ENCODE measurements at regions not wholly inside any gene's neighbourhood (a gene's known extent, or its start where the extent isn't known, plus 50 kb on each side); places are given as distances from the start of the nearest gene placed in this dataset.
A peak's percentile ranks its signal among the peaks of the same experiment; 100 is the strongest.

DNA sequence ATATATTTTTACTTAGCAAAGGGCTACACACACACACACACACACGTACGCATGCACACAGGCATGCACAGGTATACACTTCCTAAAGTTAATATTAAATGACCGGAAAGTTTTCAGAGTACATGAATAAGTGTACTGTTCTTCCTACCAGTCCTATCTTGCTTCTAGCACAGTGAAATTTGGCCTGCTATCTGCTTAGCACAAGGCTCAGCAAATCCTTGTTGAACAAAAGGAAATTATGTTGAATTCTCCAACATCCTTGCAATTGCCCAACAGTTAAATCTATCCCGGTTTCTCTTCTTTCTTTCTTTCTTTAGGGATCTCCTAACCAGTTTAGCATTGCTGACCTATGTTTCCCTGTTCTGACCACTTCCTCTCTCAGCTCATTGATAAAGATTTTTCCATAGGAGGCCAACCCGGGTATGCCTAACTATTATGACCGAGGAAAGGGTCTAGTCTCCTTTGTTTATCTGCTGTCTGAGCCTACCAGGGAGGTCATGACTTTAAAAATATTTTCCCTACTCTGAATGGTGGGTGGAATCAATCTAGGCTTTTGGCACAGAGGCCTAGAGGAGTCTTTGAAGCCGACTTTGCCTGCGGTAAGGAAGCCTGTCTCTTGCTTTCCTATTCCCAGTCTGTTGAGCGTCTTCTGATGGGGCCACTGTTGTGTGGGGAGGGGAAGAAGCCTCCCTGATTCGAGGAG lies 400.7 kb downstream of the HRH4 start:
- no peak for FAIRE-seq
- DNase-seq (ENCODE audit: low spot score in 2 of 2): no peak

DNA sequence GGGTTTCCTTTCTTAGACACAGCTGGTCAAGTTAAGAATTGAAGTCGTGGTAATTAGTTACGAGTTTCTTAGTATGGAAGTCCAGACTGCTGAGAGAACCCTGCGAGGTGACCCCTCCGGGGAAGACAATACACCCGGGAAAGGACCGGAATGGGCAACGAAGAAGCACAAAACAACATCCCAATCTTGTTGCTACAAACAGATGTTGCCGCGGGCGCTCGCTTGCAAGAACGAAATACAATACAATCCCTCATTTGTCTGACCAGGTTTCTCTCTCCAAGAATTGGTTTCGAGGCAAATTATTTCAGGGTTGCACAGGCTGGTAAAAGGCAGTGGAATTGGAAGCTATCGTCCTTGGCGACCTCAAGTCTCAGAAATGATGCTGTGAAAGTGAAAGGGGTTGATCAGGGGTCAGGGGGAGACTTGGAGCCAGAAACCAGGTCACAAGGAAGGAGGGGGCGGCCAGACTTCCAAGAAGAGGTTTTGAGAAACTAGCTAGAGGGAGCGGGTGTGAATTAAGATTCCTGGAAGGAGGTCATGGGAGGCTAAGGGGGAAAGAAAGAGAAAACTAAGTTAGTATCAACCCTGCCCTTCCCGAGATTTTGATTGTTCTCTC lies 401.9 kb downstream of the HRH4 start:
- DNase-seq (ENCODE audit: low spot score in 2 of 2) (no peak), FAIRE-seq (no peak)

DNA sequence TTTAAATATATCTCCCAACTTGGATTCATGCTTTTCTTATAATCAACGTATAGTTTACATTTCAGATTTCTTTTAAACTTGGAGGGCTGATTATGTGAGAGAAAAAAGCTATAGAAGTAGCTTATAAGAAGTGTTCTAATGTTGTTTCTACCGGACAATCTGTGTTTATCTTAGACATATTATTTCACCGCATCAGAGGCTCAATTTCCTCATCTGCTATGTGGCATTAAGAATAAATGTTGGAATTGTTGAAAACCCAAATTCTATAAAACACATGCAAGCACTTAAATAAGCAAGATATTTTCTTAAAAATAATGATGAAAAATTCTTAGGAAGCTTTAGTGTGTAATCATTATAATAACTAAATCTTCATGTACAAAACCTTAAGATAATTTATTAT lies 407.9 kb downstream of the HRH4 start:
- FAIRE-seq: no peak
- DNase-seq (ENCODE audit: low spot score in 2 of 2): no peak

DNA sequence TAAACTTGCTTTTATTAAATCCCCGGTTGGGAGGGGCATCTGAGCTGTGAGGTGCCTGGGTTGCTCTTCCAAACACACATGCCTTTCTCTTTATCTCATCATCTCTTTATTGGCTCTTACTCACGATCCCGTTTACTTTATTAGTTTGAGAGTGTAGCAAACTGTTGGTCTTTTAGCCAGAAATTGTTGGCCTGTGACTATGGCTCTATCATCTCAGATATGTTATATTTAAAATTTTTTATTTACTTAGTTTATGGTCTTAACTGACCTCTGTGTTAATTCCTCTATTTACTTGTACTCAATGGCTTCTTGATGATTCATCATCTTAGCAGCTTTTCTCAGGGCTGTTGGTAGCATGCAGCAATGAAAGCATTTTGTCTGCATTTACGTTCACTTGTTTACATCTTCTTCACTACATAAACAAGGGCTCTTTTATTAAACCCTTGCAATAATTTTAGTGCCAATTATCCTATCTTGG lies 408.4 kb downstream of the HRH4 start:
- DNase-seq (ENCODE audit: low spot score in 2 of 2) (no peak), FAIRE-seq (no peak)

DNA sequence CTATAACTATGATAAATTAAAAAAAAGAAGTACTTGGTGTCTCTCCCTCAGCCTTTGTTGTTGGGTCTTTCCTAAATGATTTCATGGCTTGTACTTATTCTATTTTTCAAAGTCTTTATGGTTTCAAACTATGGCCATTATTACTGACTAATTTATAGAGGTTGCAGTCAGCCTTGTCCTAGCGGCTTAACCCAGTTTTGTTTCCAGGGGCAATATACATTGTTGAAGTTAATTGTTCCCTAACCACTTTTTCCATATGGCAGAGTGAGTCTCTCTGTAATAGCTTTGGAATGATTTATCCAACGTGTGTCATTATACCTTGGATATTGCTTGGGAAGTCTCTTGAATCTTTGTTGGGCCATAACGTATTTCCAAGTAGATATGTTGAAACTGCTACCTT lies 408.8 kb downstream of the HRH4 start:
- DNase-seq (ENCODE audit: low spot score in 2 of 2): no peak
- no peak for FAIRE-seq

DNA sequence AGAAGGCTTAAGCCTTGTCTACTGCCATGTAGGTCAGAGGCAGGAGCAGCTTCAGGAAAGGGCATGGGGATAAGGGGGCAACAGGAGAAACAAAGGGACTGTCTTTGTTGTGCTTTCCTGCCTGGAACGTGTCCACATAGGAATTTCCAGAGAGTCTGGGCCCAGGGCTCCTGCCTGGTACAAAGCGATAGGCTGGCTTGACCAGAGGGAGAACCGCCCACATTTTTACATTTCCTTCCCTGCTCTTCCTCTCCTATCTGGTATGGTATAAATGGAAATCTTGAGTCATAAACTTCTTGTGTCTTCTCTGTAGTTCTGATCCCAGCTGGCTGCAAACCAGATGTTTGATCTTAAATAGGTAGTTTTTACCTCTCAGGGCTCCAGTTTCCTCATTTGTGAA lies 414.8 kb downstream of the HRH4 start:
- no peak for DNase-seq (ENCODE audit: low spot score in 2 of 2)

DNA sequence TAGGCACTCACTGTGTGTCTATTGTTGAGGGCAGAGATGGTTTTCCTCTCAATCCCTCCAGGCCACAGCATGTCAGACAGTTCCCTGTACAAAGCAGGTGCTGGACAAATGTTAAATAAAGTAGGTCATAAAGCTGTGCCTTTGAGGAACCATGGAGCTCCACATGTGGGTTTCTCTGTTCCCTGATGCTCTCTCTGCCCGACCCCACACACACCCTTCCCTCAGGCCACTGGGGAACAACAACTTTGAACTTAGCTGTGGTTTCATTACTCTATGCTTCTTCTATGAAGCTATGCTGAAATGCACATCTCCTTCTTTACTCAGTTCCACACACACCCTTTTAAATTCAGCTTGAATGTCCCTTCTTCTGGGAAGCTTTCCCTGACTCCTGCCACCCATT lies 415.3 kb downstream of the HRH4 start:
- no peak for FAIRE-seq
- no peak for DNase-seq (ENCODE audit: low spot score in 2 of 2)

More for the DNA sequence above, 414.8 kb downstream of the HRH4 start:
- no peak for FAIRE-seq

DNA sequence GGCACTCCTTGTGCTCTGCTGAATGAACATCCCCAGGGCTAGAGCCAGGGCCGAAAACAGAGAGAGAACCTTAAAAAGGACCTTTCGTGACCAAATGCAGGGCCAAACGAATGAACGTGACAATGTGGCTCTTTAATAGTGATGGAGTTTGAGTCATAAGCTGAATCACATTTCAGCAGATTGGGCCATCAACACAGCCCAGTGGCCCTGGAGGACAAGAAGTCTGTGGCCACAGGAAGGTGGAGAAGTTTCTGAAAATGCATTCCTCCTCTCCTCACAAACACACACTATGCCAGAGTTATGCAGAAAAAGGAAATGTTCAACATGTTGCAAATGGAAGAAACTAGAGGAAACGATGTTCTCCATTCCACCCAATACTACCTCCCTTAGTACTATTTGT lies 415.8 kb downstream of the HRH4 start:
- DNase-seq (ENCODE audit: low spot score in 2 of 2): no peak
- FAIRE-seq: no peak

DNA sequence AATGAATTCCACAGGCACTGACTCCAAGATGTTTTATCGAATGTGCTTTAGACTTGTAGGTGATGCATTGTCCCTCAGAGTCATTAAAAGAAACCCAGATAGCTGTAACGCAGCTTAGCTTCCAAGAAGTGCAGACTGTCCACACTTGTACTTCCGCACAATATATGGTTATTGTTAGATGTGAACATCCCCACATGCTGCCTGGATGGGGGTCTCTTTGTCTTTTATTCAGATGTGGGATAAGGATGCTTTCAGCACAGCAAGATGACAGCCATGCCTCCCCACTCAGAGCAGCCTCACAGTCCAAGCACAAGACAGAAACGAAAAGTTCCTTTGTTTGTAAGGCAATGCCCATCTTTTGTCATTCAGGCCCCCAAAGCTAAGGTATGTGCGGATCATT lies 416.6 kb downstream of the HRH4 start:
- FAIRE-seq: no peak
- DNase-seq (ENCODE audit: low spot score in 2 of 2): no peak

DNA sequence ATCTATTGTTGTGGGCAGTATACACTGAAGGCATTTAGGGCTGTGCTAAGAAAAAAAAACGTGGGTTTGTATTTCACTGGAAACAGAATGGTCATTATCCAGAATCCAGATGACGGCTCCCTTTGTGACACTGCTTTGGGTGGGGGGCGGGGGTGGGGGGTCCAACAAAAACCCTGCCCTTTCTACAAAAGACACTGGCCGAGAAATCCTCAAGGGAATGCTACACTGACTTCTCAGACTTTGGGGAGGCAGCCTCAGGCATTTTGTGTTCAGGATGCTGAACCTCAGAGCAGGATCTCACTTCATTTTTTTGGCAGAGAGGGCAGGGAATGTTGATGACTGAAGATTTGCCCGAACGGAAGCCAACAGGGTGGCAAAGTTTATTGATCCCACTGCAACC lies 417.1 kb downstream of the HRH4 start:
- DNase-seq (ENCODE audit: low spot score in 2 of 2) (no peak), FAIRE-seq (no peak)

DNA sequence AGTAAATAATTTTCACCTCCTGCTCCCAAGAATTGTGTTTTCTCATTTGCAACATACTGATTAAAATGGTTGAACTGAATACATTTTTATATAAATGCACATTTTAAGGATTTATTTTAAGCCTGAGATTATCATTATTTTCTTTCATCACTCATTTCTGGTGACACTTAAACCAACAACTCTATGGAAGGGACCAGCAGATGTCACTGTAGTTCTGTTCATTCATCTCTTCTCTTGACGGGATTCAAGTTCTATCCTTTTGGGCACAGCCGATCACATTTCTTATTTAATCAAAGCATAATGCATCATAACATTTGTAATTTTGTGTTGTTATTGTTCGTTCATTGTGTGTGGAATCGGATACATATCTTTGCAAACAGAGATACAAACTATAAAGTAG lies 417.9 kb downstream of the HRH4 start:
- peak in 1 of 2 donors; percentile 31 for DNase-seq (ENCODE audit: low spot score in 2 of 2)
- peak; percentile 88 for FAIRE-seq

DNA sequence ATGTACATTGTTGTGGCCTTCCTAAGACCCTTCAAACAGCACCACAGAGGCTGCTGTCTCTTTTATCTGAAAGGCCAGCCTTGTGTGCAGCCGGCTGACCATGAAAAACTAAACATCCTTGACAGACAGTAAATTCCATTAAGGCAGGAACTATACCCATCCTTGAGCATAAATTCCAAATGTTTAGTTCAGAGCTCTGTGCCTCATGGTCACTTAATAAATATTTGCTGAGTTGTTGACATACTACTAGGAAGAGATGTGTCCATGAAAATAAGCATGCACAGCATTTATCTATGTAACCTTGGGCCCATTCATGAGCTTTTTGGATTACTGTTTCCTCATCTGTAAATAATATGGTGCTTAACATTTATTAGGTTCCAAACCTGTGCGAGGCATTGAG lies 424.8 kb downstream of the HRH4 start:
- FAIRE-seq (no peak), DNase-seq (ENCODE audit: low spot score in 2 of 2) (no peak)

DNA sequence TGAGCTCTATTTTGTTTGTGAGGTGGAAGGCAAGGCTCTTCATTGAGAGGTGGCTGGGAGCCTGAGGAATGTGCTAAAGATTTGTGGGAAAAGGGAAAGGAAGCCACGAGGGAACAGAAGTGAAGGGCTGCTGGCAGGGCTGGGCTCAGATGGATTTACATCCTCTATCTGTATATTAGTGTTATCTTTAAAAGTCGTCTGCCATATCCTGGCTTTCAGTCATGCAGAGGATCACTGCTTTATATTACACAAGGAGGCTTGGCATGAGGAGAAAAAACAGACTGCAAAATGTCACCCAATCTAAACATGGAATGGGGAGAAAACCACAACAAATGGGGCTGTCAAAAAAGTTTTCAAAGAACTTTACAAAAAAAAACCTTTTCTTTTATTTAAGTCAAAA lies 434.4 kb downstream of the HRH4 start:
- DNase-seq (ENCODE audit: low spot score in 2 of 2) (no peak), FAIRE-seq (no peak)

DNA sequence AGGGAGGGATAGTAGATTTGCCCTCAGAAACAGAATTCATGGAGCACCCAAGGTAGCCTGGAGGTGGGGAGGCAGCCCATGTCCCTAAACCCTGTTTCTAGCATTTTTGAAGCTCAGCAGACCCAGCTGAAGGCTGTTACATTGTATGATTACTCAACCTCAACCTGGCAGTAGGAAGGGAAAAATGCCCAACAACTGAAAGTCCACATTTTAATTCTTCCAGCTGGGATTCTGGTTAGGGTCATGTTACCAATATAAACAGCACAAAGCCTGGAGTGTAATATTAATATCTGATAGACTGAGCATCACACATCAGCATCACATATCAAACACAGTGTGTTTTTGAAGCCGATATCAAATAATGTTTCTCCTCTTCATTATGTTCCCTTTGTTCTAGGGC lies 437.0 kb downstream of the HRH4 start:
- DNase-seq (ENCODE audit: low spot score in 2 of 2) (no peak), FAIRE-seq (no peak)

DNA sequence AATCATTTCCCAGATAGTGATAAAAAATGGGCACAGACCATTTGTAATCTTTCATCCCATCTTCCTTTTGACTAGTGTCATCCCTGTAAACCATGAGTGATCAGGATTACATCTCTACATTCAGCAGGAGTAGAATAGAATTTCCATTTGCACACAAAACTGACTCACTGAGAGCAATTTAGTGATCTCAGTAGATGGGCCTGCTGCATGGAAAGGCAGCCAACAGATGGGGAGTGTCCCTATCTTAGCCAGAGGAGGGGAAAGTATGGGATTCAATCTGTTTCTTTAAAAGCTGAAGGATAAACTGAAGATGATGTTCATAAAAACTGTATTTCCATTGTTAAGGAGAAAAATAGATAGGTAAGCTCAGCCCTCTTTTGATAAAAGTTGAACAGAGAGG lies 441.7 kb downstream of the ZNF521 start:
- FAIRE-seq: no peak

DNA sequence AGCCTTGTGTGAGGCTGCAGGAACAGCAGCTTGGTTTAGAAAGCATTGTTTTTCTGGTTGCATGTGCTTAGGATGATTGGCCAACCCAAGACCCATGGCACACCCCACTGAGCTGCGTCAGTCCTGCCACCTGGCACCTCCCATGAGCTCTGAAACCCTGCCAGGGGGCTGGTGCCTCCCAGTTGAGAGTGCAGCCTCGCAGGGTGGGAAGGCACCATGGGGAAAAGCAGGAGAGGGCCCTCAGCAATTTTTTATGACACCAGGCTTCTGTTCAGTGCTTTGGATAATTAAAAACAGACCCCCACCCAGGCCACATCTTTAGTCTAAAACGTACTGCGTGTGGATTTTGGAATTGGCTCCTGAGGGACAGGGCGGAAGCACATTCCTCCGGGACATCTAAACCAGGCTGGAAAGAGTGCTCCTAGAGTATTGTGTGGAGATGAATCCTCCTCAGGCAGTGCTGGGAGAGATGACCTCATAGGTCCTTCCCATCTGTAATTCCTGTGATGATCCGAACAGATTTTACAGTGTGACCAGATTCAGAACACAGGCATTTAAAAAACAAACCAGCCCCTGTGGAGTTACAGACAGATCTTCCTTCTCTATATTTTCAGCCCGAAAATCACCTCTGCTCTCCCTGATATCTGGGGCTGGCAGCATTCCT lies 438.3 kb downstream of the ZNF521 start:
- DNase-seq (ENCODE audit: low spot score in 2 of 2) (no peak), FAIRE-seq (no peak)

More for the DNA sequence above, 441.7 kb downstream of the ZNF521 start:
- no peak for DNase-seq (ENCODE audit: low spot score in 2 of 2)

DNA sequence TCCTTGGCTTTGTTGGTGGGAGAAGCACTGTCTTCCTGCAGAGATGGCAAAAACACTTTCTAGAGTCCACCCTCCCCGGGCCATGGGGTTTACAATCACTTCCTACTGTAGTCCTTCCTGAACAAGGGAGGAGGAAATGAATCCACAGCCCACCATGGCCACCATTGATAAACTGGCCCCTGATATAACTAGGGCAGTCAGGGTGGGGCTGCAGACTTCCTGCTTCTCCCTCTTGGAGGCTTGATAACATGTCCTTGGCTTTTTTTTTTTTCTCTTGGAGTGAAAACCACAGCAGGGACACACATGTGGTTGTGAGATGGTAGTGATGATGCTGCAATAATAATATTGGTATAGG lies 437.8 kb downstream of the ZNF521 start:
- DNase-seq (ENCODE audit: low spot score in 2 of 2) (no peak), FAIRE-seq (no peak)

DNA sequence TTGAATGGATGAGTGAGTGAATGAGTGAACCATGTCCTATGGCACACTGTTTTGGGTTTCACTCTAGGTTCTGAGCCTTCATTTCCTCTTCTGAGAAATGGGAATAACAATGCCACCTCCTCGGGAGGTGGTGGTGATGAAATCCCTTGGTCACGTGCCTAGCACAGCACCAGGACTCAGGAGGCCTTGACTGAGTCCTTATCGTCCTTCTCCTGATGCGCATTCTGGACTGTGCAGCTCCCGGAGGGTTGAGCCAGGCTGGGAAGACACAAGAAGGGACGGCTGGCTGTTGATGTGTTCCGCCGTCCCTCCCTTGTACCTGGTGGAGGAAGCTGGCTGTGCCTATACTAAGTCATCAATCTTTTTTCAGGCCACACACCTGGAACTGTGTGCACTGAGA lies 437.3 kb downstream of the ZNF521 start:
- DNase-seq (ENCODE audit: low spot score in 2 of 2) (no peak), FAIRE-seq (no peak)

DNA sequence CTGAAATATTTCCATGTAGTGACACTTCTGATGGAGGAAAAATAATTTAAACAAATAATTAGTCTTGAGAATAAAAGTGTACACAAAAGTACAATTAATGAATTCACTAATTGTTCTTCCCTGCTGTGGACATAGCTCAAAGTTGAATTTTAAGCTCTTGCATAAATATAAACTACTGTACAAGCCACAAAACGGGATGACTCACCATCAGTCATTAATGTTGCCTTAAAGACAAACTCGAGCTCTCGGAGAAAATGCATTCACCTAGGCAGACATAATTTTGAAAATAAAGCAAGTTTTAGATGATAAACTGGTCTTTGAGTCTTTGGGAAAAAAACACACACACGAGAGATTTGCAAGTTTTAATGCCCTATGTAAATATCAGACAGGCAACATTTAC lies 436.4 kb downstream of the ZNF521 start:
- no peak for FAIRE-seq
- no peak for DNase-seq (ENCODE audit: low spot score in 2 of 2)

DNA sequence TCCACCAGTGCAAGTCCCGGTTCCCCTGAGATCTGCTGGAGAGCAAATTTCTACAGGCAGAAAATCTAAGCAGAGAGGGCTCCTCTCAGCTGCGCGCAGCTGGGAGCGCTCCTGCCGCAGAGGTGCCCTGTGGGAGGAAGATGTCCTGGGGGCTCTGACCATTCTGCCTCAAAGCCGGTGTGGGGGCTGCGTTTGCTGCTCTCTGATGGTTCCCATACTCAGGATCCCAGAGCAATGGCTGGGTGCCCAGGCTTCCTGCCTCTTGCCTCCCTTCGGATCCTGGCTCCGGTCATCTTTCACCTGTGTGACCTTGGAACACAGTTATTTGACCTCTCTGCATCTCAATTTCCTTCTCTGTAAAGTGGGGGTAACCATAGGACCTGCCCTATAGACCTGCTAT lies 434.2 kb downstream of the ZNF521 start:
- DNase-seq (ENCODE audit: low spot score in 2 of 2) (no peak), FAIRE-seq (no peak)

DNA sequence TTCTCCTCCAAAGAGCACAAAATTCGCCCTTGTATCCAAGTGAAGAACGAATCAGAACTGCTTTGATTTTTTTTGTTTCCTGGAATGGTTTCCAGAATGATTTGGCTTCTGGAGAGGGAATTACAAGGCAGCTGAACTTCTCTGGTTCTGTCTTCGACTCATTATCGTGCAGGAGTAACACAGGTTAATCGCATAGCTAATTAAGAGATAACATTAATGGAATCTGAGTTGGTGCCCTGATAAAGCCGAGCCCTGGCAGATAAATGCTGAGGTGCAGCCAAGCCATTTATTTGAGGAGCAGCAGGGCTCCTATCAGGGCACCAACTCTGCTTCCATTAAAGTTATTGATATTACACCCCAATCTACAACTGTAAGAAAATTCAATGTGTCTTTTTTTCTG lies 433.7 kb downstream of the ZNF521 start:
- DNase-seq (ENCODE audit: low spot score in 2 of 2): no peak

DNA sequence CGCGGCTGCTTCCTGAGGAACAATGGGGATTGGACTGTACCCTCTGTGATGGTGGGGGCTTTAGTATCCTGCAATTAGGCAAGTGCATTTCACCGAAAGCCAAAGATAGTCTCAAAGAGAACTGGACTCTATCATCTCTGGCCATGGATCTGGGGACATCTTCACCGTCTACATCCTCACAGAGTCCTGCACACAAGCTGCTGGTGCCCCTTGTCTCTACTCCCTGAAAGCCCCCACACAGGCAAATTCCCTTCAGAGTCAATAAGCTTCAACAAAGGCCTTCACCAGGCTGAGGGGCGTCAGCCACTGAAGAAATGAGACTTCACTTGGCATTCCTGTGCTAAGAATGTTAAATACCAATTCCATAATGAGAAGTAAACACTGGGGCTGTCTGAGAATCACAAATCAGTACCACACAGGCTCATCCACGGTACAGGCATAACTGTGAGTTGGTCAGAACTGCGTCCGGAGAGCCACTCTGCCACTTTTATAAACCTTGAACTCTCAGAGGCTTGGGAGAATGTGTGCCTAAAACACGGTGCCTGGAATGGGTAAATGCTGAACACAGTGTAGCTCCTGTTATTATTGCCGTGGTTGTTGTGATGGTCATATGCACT lies 432.7 kb downstream of the ZNF521 start:
- FAIRE-seq: no peak
- no peak for DNase-seq (ENCODE audit: low spot score in 2 of 2)

More for the DNA sequence above, 433.7 kb downstream of the ZNF521 start:
- FAIRE-seq: no peak

All from frontal cortex (tissue), 3 donors.